ENCODE measurements at regions not wholly inside any gene's neighbourhood (a gene's known extent, or its start where the extent isn't known, plus 50 kb on each side); places are given as distances from the start of the nearest gene placed in this dataset.

- Histone ChIP-seq H3K27me3 (replicated peaks) (no peaks in the 10 kb centered on the region), H3K4me3 (no peak overlapping the region), H3K36me3 (no peaks in the 10 kb centered on the region), H3K27ac (no peak overlapping the region), H3K9me3 (replicated peaks) (no peaks in the 10 kb centered on the region), H3K4me1 (replicated peaks) (no peaks in the 10 kb centered on the region)
- DNase-seq (ENCODE audit: low read depth in 1 of 2, low spot score in 2 of 2), result no peak
These were observed 772.4 kb upstream of the FBXO33 start for GRCh38 chr14:40204441-40205175.

- H3K4me3 ChIP-seq, result no peak overlapping the region
- H3K4me1 ChIP-seq (replicated peaks), result no peaks in the 10 kb centered on the region
These were observed 766.9 kb upstream of the FBXO33 start for GRCh38 chr14:40199101-40199500.

GRCh38 chr14:40197344-40197743 is 765.1 kb upstream of the FBXO33 start:
- Histone ChIP-seq H3K4me1 (replicated peaks) (no peaks in the 10 kb centered on the region), H3K27ac (no peak overlapping the region), H3K4me3 (no peak overlapping the region), H3K27me3 (replicated peaks) (no peaks in the 10 kb centered on the region), H3K9me3 (replicated peaks) (no peaks in the 10 kb centered on the region), H3K36me3 (no peaks in the 10 kb centered on the region)
- DNase-seq (ENCODE audit: low read depth in 1 of 2, low spot score in 2 of 2), result no peak

More at GRCh38 chr14:40199101-40199500, 766.9 kb upstream of the FBXO33 start:
- no peaks in the 10 kb centered on the region for H3K36me3 ChIP-seq
- DNase-seq (ENCODE audit: low read depth in 1 of 2, low spot score in 2 of 2), result no peak
- H3K9me3 ChIP-seq (replicated peaks), result no peaks in the 10 kb centered on the region
- H3K27me3 ChIP-seq (replicated peaks), result no peaks in the 10 kb centered on the region
- H3K27ac ChIP-seq, result no peak overlapping the region

- DNase-seq (ENCODE audit: low read depth in 1 of 2, low spot score in 2 of 2), result no peak
- H3K36me3 ChIP-seq, result no peaks in the 10 kb centered on the region
These were observed 755.8 kb upstream of the FBXO33 start for GRCh38 chr14:40188006-40188405.

GRCh38 chr14:40164083-40164482 is 731.9 kb upstream of the FBXO33 start:
- Histone ChIP-seq H3K27me3 (replicated peaks) (no peaks in the 10 kb centered on the region), H3K4me1 (replicated peaks) (no peaks in the 10 kb centered on the region), H3K27ac (no peak overlapping the region), H3K36me3 (no peaks in the 10 kb centered on the region), H3K4me3 (no peak overlapping the region), H3K9me3 (replicated peaks) (no peaks in the 10 kb centered on the region)
- DNase-seq (ENCODE audit: low read depth in 1 of 2, low spot score in 2 of 2), result no peak

More at GRCh38 chr14:40188006-40188405, 755.8 kb upstream of the FBXO33 start:
- Histone ChIP-seq H3K4me1 (replicated peaks) (no peaks in the 10 kb centered on the region), H3K4me3 (no peak overlapping the region), H3K27ac (no peak overlapping the region), H3K9me3 (replicated peaks) (no peaks in the 10 kb centered on the region), H3K27me3 (replicated peaks) (no peaks in the 10 kb centered on the region)

- Histone ChIP-seq H3K27ac (no peak overlapping the region), H3K36me3 (no peaks in the 10 kb centered on the region), H3K27me3 (replicated peaks) (no peaks in the 10 kb centered on the region), H3K4me3 (no peak overlapping the region), H3K4me1 (replicated peaks) (no peaks in the 10 kb centered on the region), H3K9me3 (replicated peaks) (no peaks in the 10 kb centered on the region)
- no peak for DNase-seq (ENCODE audit: low read depth in 1 of 2, low spot score in 2 of 2)
These were observed 707.4 kb upstream of the FBXO33 start for GRCh38 chr14:40139657-40140056.

- Histone ChIP-seq H3K36me3 (no peaks in the 10 kb centered on the region), H3K9me3 (replicated peaks) (no peaks in the 10 kb centered on the region; the same call in 1 of the 2 replicates), H3K4me1 (replicated peaks) (no peaks in the 10 kb centered on the region), H3K4me3 (no peak overlapping the region), H3K27me3 (replicated peaks) (no peaks in the 10 kb centered on the region), H3K27ac (no peak overlapping the region)
- DNase-seq (ENCODE audit: low read depth in 1 of 2, low spot score in 2 of 2), result no peak
These were observed 701.2 kb upstream of the FBXO33 start for GRCh38 chr14:40133463-40133862.

- no peak for DNase-seq (ENCODE audit: low read depth in 1 of 2, low spot score in 2 of 2)
- H3K27ac ChIP-seq, result no peak overlapping the region
- H3K9me3 ChIP-seq (replicated peaks), result no peaks in the 10 kb centered on the region; the same call in 1 of the 2 replicates
- no peak overlapping the region for H3K4me3 ChIP-seq
- H3K36me3 ChIP-seq, result no peaks in the 10 kb centered on the region
- no peaks in the 10 kb centered on the region for H3K4me1 ChIP-seq (replicated peaks)
- H3K27me3 ChIP-seq (replicated peaks), result no peaks in the 10 kb centered on the region
These were observed 696.9 kb upstream of the FBXO33 start for GRCh38 chr14:40129159-40129558.

- DNase-seq (ENCODE audit: low read depth in 1 of 2, low spot score in 2 of 2), result no peak
- no peaks in the 10 kb centered on the region for H3K4me1 ChIP-seq (replicated peaks)
- no peak overlapping the region for H3K27ac ChIP-seq
- no peaks in the 10 kb centered on the region for H3K9me3 ChIP-seq (replicated peaks)
- H3K36me3 ChIP-seq, result no peaks in the 10 kb centered on the region
- H3K27me3 ChIP-seq (replicated peaks), result no peaks in the 10 kb centered on the region
- H3K4me3 ChIP-seq, result no peak overlapping the region
These were observed 691.6 kb upstream of the FBXO33 start for GRCh38 chr14:40123816-40124215.

GRCh38 chr14:40122968-40123648 is 690.9 kb upstream of the FBXO33 start:
- no peak for DNase-seq (ENCODE audit: low read depth in 1 of 2, low spot score in 2 of 2)
- no peaks in the 10 kb centered on the region for H3K4me1 ChIP-seq (replicated peaks)
- no peak overlapping the region for H3K4me3 ChIP-seq
- H3K36me3 ChIP-seq, result no peaks in the 10 kb centered on the region
- H3K27ac ChIP-seq, result no peak overlapping the region
- no peaks in the 10 kb centered on the region for H3K9me3 ChIP-seq (replicated peaks)
- no peaks in the 10 kb centered on the region for H3K27me3 ChIP-seq (replicated peaks)

GRCh38 chr14:40119765-40120164 is 687.5 kb upstream of the FBXO33 start:
- Histone ChIP-seq H3K9me3 (replicated peaks) (no peaks in the 10 kb centered on the region), H3K27ac (no peak overlapping the region)
- DNase-seq (ENCODE audit: low read depth in 1 of 2, low spot score in 2 of 2), result no peak

GRCh38 chr14:40119321-40119720 is 687.1 kb upstream of the FBXO33 start:
- Histone ChIP-seq H3K27me3 (replicated peaks) (no peaks in the 10 kb centered on the region), H3K27ac (no peak overlapping the region), H3K36me3 (no peaks in the 10 kb centered on the region), H3K9me3 (replicated peaks) (no peaks in the 10 kb centered on the region), H3K4me3 (no peak overlapping the region), H3K4me1 (replicated peaks) (no peaks in the 10 kb centered on the region)
- no peak for DNase-seq (ENCODE audit: low read depth in 1 of 2, low spot score in 2 of 2)

More at GRCh38 chr14:40119765-40120164, 687.5 kb upstream of the FBXO33 start:
- Histone ChIP-seq H3K36me3 (no peaks in the 10 kb centered on the region), H3K27me3 (replicated peaks) (no peaks in the 10 kb centered on the region), H3K4me3 (no peak overlapping the region), H3K4me1 (replicated peaks) (no peaks in the 10 kb centered on the region)

GRCh38 chr14:40115583-40115982 is 683.4 kb upstream of the FBXO33 start:
- no peaks in the 10 kb centered on the region for H3K27me3 ChIP-seq (replicated peaks)
- no peaks in the 10 kb centered on the region for H3K4me1 ChIP-seq (replicated peaks)
- no peak for DNase-seq (ENCODE audit: low read depth in 1 of 2, low spot score in 2 of 2)

GRCh38 chr14:40113671-40114070 is 681.4 kb upstream of the FBXO33 start:
- no peaks in the 10 kb centered on the region for H3K4me1 ChIP-seq (replicated peaks)
- DNase-seq (ENCODE audit: low read depth in 1 of 2, low spot score in 2 of 2), result no peak
- no peaks in the 10 kb centered on the region for H3K9me3 ChIP-seq (replicated peaks)
- H3K27ac ChIP-seq, result no peak overlapping the region
- H3K27me3 ChIP-seq (replicated peaks), result no peaks in the 10 kb centered on the region
- H3K36me3 ChIP-seq, result no peaks in the 10 kb centered on the region
- H3K4me3 ChIP-seq, result no peak overlapping the region

More at GRCh38 chr14:40115583-40115982, 683.4 kb upstream of the FBXO33 start:
- no peak overlapping the region for H3K4me3 ChIP-seq
- H3K27ac ChIP-seq, result no peak overlapping the region
- no peaks in the 10 kb centered on the region for H3K36me3 ChIP-seq
- no peaks in the 10 kb centered on the region for H3K9me3 ChIP-seq (replicated peaks)
